ENCODE measurements at regions not wholly inside any gene's neighbourhood (a gene's known extent, or its start where the extent isn't known, plus 50 kb on each side); places are given as distances from the start of the nearest gene placed in this dataset.

DNA sequence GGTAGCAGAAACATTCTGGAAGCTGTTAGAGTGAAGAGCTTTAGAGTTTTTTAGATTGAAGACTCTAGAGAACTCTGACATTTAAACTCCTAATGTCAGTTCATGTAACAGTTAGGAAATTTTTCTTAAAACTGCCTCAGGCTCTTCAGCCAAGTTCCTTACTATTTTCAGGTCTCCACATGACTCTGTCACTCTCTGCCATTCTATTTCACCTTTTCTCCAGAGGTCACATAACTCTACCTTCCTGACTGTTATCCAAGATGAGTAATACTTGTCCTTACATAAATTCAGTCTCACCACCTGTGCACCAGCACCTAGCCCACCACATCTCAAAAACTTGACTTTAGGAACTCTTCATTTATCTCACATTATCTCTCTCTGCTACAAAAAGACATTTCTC is 347.1 kb upstream of the CA10 start:
- BruUV-seq (replicated peaks) = no TSS peak
- dilution Hi-C loops (cut with MboI; ENCODE audit: extremely low pct_ligation_motif_present, low sequenced_read_pairs) = no loop called here
- Histone ChIP-seq H3K4me2 (ENCODE audit: insufficient read depth, low read length) (no peak overlapping the region), H3K79me2 (ENCODE audit: control insufficient read depth, insufficient read depth, low read length) (no peaks in the 10 kb centered on the region), H2AFZ (ENCODE audit: low read depth, low read length) (no peak overlapping the region), H3K4me3 (replicated peaks in 1 of 3; ENCODE audit: insufficient read depth in 1 of 3, low read depth in 1 of 3, low read length in 3 of 3) (no peak overlapping the region), H3K9me1 (replicated peaks; ENCODE audit: control insufficient read depth, extremely low read depth, insufficient read depth, low read length) (no peaks in the 10 kb centered on the region), H3K36me3 (ENCODE audit: control insufficient read depth in 2 of 2, extremely low read depth in 1 of 2, insufficient read depth in 2 of 2, low read length in 2 of 2) (no peaks in the 10 kb centered on the region), H3K27me3 (ENCODE audit: control insufficient read depth in 2 of 2, insufficient read depth in 2 of 2, low read length in 2 of 2) (no peaks in the 10 kb centered on the region), H4K20me1 (replicated peaks; ENCODE audit: control insufficient read depth, extremely low read depth, insufficient read depth, low read length) (no peaks in the 10 kb centered on the region), H3K27ac (ENCODE audit: insufficient read depth, low read depth, low read length) (no peak overlapping the region), H3K9me3 (replicated peaks; ENCODE audit: control insufficient read depth, insufficient read depth, low read length) (peaks cover 3% of the 10 kb centered on the region), H3K4me1 (ENCODE audit: control insufficient read depth, extremely low read depth, insufficient read depth, low read length) (no peaks in the 10 kb centered on the region), H3K9ac (replicated peaks; ENCODE audit: extremely low read depth, insufficient read depth, low read length) (no peak overlapping the region)
- CTCF ChIA-PET = no interaction called here
- DNase-seq (ENCODE audit: low read depth, low spot score) (no peak), FAIRE-seq (no peak)
- POLR2A ChIA-PET = no interaction called here
- intact Hi-C loops (cut with micrococcal nuclease) = no loop called here
- TF ChIP-seq MYC (IDR thresholded peaks at IDR 0.05; ENCODE audit: low read depth, low read length) (no peak), POLR2AphosphoS5 (IDR thresholded peaks at IDR 0.05; ENCODE audit: insufficient read depth, low read depth, low read length) (no peak), JUN (IDR thresholded peaks at IDR 0.05; ENCODE audit: borderline replicate concordance, insufficient read depth, insufficient read length, low read depth) (no peak), POLR2A (IDR thresholded peaks at IDR 0.05; ENCODE audit: low read depth, low read length) (no peak), EZH2 (IDR thresholded peaks at IDR 0.05; ENCODE audit: borderline replicate concordance, low read depth, low read length, severe bottlenecking) (no peak), GATA2 (IDR thresholded peaks at IDR 0.05; ENCODE audit: insufficient read depth, insufficient read length, low read depth, low read length) (no peak), FOS (IDR thresholded peaks at IDR 0.05; ENCODE audit: borderline replicate concordance, insufficient read depth, low read length) (no peak)
- TF ChIP-seq, protein P1, sequence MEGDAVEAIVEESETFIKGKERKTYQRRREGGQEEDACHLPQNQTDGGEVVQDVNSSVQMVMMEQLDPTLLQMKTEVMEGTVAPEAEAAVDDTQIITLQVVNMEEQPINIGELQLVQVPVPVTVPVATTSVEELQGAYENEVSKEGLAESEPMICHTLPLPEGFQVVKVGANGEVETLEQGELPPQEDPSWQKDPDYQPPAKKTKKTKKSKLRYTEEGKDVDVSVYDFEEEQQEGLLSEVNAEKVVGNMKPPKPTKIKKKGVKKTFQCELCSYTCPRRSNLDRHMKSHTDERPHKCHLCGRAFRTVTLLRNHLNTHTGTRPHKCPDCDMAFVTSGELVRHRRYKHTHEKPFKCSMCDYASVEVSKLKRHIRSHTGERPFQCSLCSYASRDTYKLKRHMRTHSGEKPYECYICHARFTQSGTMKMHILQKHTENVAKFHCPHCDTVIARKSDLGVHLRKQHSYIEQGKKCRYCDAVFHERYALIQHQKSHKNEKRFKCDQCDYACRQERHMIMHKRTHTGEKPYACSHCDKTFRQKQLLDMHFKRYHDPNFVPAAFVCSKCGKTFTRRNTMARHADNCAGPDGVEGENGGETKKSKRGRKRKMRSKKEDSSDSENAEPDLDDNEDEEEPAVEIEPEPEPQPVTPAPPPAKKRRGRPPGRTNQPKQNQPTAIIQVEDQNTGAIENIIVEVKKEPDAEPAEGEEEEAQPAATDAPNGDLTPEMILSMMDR (IDR thresholded peaks at IDR 0.05; ENCODE audit: extremely low read depth in 1 of 2, insufficient read depth in 1 of 2, low read depth in 1 of 2, low read length in 2 of 2) = no peak
- TF ChIP-seq, protein P2, sequence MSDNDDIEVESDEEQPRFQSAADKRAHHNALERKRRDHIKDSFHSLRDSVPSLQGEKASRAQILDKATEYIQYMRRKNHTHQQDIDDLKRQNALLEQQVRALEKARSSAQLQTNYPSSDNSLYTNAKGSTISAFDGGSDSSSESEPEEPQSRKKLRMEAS (IDR thresholded peaks at IDR 0.05; ENCODE audit: insufficient read depth, insufficient read length) = no peak
